ENCODE measurements at regions not wholly inside any gene's neighbourhood (a gene's known extent, or its start where the extent isn't known, plus 50 kb on each side); places are given as distances from the start of the nearest gene placed in this dataset.

DNA sequence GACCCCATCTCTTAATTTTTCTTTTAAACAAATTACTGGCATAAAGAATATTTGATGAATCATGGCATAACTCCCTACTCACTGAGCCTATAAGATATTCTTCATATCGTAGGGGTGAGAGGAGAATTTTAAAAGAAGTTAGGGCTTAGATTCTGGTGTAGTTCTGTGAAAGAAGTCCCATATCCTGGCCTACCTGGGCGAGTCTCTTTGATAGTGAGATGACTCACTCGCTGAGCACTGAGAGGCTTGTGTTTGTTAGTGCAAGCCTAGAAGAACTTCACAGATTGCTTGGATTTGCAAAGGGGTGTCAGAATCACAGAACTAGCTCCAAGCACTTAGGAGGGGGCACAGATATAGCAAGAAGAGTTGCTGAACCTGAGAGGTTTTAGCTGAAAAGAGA is 133.8 kb upstream of the TMC3 start:
- DNase-seq: no peak

DNA sequence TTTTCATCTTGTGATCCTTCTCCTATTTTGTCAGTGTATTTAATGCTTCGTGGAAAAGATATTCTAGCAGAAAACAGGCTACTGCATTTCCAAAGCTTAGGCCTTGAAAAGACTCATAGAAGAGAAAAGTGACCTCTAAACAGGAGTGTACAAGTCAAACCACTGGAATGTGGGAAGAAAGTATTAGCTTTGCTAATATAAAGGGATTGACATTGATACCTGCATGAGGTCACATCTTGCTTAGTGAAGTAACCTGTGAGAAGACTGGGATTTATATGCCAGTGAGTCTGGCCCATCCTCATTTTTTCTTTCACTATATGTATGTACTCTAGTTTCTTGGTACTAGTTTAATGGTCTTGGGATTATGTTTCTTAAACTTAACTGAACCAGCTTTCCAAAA is 132.9 kb upstream of the TMC3 start:
- no peak for DNase-seq

DNA sequence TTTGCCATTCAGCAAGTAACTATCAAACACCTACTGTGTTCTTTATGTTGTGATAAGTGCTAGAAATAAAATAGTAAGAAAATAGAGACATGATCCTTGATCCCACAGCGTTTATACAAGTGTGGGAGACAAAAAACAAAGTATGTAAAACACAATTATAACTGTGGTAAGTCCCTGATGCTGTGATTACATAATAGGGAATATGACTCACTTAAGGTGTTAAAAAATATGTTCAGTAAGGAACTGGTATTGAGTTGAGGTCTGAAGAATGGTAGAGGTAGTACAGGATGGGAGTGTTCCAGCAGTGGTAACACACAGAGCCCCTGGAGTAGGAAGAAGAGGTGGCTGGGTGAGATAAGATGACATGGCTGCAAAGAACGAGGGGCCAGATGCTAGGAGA is 132.1 kb upstream of the TMC3 start:
- no peak for DNase-seq

DNA sequence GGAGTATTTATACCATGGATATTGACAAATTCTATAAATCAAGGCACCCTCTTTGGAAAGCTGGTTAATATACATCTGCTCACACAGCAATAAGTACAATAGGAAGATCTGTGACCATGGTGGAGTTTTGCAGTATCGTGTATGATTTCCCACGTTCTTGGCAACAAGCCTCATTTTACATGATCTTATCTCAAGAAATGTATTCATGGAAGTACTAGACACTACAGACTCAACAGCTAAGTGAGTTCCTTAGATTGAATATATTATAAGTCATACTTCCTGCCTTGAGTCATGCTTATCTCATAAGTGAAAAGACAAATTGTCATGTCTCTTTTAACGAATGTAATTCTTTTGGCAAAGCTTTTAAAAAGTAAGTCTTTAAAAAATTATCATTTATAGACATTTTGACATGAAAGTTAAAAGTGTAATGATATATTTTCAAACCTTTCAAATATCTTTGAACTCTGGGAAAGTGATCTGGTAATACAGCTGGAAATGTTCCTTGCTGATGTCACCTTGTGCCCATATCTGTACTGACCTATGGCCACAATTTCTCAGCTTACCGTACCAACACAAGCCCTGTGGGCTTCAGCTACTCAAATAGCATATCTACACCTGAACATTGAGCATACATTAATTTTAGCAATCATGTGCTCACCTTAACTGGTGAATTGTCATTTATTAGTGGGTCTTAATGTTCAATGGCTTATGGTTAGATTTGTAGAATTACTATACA is 130.3 kb upstream of the TMC3 start:
- no peak for DNase-seq

DNA sequence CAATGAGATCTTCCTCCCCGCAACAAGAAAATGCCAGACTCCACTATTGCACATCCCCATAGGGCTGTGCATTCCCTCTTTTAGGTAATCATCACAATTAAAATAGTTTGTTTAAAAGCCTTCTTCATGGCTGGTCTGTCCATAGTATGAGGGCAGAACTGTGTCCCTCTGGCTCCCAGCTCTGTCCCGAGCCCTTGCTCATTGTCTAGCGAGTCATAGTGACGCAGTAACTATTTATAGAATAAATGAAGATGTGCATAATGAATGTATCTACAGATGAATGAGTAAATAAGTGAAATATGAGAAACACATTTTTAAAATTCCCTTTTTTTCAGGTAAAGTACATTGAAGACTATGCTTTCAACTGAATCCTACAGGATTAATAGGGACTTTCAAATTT is 128.4 kb upstream of the TMC3 start:
- no peak for DNase-seq

DNA sequence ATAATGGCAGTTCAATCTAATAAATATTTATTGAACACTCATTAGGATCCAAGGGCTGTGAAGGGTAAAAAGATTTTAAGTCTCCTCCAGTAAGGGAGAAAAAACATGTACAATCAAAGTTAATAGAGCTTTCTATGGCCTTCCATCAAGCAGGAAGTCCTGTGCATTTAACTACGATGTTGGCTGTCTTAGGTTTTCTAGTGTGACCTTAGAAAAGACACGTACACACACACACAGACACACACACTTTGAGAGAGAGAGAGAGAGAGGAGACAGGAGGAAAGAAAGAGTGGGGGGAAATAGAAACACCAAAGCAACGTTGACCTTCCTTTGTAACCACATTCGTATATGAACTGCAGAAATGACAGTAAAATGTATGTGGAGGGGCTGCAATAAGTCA is 126.1 kb upstream of the TMC3 start:
- no peak for DNase-seq

DNA sequence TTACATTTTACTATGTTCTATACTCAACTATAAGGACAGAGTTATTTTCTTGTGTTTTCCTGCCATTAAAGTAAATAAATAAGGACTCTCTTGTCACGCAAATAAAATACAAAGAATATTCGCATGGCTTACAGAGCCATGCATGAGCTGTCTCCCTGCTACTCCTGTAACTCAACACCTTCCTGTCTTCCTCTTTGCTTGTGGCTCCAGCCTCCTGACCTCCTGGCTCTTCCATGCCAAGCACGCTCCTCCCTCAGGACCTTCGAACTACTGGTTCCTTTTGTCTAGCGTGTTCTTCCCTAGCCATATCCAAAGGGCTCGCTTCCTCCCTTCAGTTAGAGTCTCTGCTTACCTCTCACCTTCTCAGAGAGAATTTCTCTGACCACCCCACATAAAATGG is 124.3 kb upstream of the TMC3 start:
- no peak for DNase-seq

DNA sequence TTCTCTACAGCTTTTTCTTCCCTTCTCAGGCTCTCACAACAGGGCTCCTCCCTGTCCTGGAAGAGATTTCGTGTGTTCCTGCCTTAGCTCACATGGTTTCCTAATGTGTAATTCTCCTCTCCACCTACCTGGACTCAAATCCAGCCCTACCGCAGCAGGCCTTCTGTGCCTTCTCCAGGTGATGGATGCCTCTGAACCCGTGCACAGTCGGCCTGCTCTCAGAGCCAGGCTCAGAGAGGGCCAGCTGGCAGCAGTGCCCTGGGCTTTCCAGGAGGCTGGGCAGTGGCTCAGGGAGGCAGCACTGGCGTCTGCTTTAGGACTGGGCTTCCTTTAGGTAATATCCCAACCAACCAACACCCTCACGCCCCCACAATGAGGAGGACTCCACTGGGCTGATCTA is 123.2 kb upstream of the TMC3 start:
- DNase-seq: no peak

DNA sequence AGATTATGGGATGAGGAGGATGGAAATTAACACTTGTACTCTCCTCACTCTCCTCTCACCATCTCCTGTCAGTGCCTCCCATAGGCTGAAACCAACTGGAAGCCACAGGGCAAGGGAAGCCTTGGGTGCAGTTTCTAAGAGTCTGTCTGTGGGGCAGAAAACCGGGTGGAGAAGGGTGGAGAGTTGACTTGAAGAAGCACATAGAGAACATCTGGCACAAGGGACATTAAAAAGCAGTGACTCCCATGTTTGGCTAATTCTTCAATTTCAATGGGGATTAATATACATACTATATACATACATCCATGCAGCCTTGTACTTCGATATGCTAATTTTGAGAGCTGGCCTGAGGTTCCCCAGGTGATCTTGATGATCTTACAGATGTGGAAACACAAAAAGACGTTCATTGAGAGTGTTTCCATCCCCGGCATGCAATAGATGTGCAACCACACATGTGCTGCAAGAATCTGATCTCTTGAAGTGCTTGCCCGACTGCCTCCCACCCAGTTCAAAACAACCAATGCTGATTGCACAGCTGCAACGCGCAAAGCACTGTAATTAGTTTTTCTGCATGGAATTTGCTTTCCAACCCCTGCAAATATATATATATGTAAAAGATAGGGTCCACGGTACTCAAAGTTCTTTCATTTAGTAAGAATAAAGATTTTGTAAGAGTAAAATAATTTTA is 121.9 kb upstream of the TMC3 start:
- no peak for DNase-seq

DNA sequence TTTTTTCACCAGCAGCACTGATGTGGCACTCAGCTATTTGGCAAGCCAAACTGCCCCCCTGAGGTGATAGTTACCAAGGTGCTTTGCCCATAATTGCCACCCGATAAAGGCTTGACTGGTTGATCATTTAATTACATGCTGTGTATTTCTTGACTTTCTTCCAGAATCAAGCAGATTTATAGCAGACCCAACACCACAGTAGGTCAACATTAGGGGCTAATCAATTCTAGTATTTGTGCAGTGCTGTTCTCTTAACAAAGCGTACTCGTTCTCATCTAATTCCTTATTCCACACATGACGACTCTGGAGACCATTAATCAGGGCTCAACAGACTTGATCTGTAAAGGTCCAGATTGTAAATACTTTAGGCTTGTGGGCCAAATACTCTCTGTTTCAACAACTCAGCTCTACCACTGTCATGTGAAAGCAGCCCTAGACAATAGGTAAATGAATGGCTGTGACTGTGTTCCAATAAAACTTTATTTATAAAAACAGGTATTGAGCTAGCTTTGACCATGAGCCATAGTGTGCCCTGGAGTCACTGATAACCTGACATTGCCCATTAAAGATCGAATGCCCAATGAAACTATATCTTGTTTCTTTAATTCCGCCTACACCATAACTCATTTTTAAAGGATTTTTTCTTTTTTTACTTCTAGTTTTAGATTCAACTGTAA is 119.1 kb upstream of the TMC3 start:
- DNase-seq: no peak

DNA sequence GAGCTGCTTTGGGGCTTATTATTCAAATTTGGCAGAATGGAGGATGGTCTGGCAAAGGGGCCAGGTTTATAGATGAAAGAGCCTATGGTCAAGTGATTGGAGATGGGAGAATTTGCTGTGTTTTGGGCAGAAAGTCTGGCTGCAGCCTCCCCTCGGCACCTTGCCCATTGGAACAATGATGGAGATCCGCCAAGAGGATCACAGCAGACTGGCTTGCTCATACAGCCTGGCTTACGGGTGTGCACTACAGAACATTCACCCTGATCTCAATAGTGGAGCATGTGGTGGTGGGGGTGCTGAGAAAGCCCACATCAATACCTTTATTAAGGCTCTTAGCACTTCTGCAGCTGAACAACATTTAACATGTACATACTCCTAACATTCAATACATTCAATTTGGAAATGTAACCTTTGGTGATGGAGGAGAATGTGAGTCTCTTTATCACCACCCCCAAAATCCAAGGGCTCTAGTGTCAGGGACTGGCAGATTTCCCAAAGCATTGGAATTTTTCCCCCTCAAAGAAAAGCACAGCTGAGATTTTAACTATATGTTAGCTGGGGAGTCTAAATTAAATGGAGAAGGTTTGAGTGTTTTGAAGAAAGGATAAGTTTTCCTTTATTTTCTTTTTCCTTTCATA is 118.4 kb upstream of the TMC3 start:
- DNase-seq: no peak

DNA sequence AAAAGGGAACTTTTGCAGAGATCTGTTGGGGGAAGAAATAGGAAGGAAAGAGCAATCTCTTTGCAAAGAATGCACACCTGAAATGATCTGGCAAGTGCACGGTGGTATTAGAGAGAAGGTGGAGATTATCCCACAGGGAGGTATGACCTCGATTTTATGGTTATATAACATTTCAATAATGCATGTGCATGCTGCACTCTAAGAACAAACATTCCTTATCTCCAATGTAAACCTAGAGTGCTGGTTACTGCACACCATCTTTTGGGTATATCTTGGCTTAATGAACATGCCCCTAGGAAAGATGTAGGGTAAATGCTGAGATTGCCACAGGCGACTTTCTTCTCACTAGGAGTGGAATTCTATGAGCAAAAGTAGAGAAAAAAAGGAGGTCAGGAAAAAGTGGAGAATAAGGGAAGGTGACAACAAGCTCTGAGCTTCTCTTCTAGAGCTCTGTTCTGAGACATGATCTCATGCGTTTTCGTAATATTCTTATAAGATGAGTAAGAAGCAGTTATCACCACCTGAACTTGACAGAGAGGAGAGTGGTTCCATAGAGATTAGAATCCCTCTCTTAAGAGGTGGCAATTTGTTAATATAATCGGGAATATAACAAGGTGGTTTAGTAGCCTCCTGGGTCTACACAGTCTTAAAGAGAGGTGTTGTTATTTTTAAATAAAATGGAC is 117.5 kb upstream of the TMC3 start:
- DNase-seq: no peak

DNA sequence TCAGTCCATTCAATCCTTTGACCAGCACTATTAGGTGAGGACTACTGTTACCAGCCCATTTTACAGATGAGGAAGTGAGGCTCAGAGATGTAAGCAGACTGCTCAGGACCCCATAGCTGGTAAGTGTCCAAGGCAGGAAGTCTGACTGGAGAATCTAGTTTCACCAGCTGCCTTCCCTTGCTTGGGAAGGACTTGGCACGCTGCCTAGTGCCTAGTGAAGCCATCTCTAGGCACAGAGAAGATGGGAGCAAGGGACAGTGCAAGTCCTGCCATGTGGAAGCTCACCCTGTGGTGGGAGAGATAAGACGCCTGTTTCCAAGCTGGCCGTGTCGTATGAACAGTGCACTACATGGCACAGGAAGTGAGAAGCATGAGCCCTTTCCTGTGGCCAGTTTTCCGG is 111.8 kb upstream of the TMC3 start:
- DNase-seq: no peak

DNA sequence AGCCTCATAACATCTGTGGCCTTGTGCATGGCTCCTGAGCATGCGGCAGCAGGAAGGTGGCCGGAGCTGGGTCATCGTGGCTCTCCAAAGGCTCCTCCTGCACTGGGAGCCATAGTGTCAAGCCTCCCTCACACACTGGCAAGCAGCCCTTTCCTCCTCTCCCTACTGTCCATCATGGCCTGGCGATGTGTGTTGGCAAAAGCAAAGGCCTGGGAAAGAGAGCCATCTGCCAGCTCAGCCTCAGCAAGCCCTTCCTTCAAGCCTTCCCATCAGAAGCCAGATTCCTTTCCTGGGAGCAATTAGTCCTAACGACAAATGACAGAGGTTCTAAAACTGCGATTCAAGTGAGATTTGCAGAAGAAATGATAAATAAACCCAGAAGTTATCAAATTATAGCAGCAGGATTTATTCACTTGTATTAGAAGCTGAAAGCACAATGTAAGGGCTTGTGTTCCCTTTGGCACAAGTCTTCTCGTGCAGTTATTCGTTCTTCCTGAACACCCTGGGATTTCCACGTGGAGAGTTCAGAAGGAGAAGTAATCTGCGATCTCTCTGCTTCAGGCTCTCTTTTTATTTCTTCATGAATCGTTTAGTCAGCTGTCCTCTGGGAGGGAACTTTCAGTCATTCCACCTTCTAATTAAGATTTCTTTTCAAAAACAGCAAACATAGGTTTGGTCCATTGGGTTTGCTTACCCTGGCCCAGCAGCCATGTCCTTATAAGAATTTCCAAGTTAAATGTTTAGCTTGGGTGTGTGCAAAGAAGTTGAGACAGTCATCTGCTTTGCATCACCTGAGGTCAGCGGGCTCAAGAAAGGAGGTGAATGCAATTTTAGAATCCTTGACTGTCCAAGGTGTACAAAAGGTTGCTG is 110.3 kb upstream of the TMC3 start:
- no peak for DNase-seq

DNA sequence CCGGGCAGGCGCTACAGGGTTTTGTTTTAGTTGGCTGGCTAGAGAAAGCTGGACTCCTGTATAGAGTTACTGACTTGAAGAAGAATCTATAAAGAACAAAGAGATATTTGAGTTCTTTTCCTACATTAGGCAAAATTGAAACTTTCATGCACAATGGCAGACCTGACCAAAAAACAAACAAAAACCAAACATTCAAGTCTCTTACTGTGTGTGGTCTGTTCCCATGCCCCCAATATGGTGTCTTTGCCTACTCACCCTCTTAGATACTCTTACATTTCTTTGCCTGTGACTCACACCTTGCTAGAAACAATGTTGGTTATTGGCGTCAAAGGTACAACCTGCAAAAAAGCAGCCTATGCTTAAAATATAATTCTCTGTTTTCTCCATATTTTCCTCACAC is 109.5 kb upstream of the TMC3 start:
- DNase-seq: no peak

DNA sequence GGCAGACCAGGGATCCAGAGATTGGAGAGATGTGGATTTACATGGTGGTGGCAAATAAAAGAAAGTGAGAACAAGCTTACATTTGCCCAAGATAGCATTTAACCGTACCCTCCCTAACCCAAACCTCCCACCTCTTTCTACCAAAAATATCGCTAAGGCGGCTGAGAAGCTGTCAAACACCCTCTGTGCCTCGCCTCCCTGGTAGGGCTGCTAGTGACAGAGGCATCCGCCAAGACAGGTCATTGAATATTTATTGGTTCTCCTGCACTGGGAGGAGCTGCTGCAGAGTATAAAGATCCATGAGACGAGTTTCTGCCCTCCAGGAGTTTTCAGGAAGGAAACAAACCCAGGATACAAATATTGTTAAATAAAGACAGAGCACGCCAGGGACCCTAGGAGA is 107.3 kb upstream of the TMC3 start:
- DNase-seq: no peak

DNA sequence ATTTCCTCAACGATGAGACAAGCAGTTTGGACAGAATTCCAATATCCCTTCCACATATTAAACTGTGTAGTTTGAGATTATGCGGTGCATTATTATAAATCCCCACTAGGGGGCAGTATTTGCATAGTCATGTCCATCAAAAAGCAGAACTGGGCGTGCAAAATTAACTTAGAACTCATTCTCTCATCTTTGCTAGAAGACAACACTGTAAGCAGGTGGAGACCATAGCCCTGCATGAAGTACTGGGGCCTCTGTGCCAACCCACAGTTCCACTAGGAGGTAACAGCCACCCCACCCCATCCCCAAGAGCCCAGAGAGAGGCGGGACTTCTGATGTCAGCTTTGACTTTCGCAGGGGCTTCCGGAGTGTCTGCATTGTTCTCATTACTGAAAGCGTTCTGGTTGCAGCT is 106.6 kb upstream of the TMC3 start:
- peak; percentile 35 for DNase-seq

DNA sequence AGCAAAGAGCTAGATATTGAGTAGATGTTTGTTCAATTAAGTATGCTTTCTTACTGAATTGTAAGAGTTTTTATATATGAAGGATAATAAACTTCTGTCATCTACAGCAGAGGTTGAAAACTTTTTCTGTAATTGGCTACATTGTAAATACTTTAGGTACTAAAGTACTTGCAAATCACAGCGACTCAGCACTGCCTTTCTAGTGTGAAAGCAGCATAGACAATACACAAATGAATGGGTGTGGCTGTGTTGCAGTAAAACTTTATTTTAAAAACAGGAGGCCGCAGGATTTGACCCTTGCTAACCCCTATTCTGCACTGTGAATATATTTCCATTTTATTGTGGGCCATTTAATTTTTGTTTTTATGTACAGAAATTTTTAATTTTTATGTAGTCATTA is 104.3 kb upstream of the TMC3 start:
- DNase-seq: no peak

DNA sequence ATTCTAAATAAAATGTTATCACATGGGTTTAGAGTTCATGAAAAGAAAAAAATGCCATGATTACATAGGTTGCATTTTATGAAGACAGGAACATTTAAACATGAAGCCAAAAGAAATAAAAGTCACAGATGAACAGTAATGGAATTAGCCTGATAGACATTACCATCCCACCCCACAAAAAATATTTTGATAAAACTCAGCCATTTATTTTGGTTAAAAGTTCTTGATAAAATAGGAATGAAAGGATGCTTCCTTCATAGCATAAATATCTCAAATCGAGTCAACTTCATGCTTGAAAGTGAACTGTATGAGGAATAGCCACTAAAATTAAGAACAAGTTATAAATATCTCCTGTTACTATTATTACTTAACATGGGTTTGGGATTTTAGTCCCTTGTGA is 101.9 kb upstream of the TMC3 start:
- no peak for DNase-seq

DNA sequence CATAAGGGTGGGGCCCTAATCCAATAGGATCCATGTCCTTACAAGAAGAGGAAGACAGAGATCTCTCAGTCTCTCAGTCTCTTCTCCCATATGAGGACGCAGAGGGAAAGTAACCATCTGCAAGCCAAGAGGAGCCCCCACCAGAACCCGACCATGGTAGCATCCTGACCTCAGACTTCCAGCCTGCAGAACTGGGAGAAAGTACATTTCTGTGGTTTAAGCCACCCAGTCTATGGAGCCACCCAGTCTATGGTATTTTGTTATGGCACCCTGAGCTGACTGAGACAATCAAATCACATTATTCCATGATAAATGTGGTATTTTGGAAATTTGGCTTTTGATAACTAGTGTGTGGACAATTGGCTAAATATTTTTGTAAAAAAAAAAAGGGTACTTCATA is 101.5 kb upstream of the TMC3 start:
- no peak for DNase-seq

DNA sequence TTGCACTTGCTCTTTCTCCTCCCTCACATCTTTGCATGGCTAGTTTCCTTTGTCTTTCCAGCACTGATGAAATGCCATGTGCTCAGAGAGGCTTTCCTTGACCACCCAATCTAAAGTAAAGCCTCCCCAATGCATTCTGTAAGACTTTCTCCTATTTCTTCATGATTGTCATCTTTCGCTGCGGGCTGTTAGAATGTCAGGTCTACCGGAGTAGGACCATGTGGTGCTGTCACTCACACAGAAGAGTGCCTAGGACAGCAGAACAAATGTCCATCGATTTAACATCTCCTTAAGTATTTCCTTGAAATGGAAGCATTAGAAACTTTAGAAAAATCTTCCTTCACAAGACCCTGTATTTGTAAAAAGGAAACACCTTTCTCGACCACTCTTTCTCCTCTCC is 99.9 kb upstream of the TMC3 start:
- no peak for DNase-seq

DNA sequence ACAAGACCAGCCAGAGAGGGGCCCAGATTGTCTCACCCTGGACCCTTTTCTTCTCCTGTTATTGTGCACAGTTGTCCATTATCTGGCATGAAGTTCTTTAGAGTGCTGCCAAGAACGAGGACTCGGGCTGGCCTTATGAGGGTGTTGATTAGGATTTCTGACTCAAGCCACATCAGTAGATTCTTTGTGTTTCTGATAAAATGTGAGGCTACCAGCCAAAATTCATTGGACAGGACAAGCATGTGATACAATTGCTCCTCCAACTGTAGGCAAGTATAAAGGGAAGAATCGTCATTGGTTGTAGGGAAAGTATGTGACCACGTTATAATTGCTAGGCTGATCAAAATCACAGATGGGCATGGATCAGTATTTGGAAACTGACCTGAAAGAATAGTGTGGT is 99.2 kb upstream of the TMC3 start:
- DNase-seq: no peak

All from stimulated activated CD4-positive, alpha-beta T cell treated with anti-CD3 and anti-CD28 coated beads, Interleukin-4, amount 100 ng/mL, for 24 hours (primary cell).